Gastroesophageal sphincter (tissue), 4 donors: ENCODE measurements at regions not wholly inside any gene's neighbourhood (a gene's known extent, or its start where the extent isn't known, plus 50 kb on each side); places are given as distances from the start of the nearest gene placed in this dataset.
"Not testable (repeated sequence)": the region's sequence is repeated elsewhere in the genome, so short reads cannot be mapped to it uniquely, and the experiment has no call there.

Experiments used
- ATAC-seq: fragments of 150-250 bp; one replicate; pipeline ENCODE4 v1.9.1; 2016; ENCODE audit warnings: mild to moderate bottlenecking, moderate library complexity
- H3K27ac ChIP-seq, 4 donors: fragments of 200-600 bp; sonication (generic) in 3 of 4; 1 replicate in 3 of 4; 2 replicates in 1 of 4; pipeline ENCODE4 v1.5.1; 2016 to 2019
- H3K27me3 ChIP-seq: fragments of 200-600 bp; sonication (generic); one replicate; pipeline ENCODE4 v1.5.1; 2019
- H3K36me3 ChIP-seq, 2 donors: fragments of 200-600 bp; sonication (generic); one replicate each; pipeline ENCODE4 v1.5.1; 2019; ENCODE audit warnings: control low read depth in 1 of 2
- H3K4me1 ChIP-seq, 3 donors: fragments of 200-600 bp; sonication (generic); 1 replicate in 2 of 3; 2 replicates in 1 of 3; pipeline ENCODE4 v1.5.1; 2016 to 2019; ENCODE audit warnings: control low read depth in 2 of 3
- H3K4me3 ChIP-seq, 2 donors: fragments of 200-600 bp; sonication (generic); one replicate each; pipeline ENCODE4 v1.5.1; 2019; ENCODE audit warnings: mild to moderate bottlenecking in 1 of 2, moderate library complexity in 1 of 2
- H3K9me3 ChIP-seq, 3 donors: fragments of 200-600 bp; sonication (generic); one replicate each; pipeline ENCODE4 v1.5.1; 2017 to 2019; ENCODE audit warnings: control low read depth in 2 of 3
- EP300 ChIP-seq: sonication (generic); formaldehyde crosslinking; IDR thresholded peaks from one replicate; pipeline ENCODE4 v1.6.1; 2017; ENCODE audit warnings: antibody characterized with exemption, mild to moderate bottlenecking
- POLR2A ChIP-seq, 2 donors: fragments of 450-650 bp; IDR thresholded peaks; one replicate each; pipeline ENCODE4 v1.6.1; 2017; ENCODE audit warnings: antibody characterized with exemption in 2 of 2, mild to moderate bottlenecking in 2 of 2, moderate library complexity in 1 of 2
- POLR2AphosphoS5 ChIP-seq: sonication (generic); formaldehyde crosslinking; IDR thresholded peaks from one replicate; pipeline ENCODE4 v1.6.1; 2017; ENCODE audit warnings: antibody characterized with exemption
- WGBS, 2 donors: methylation state at CpG; one replicate each; pipeline ENCODE4 v1.1.5; 2018; ENCODE audit warnings: low coverage in 1 of 2; 5-methylcytosine and 5-hydroxymethylcytosine counted together
- TF ChIP-seq, protein P1 (sequence below), 4 experiments: fragments of 200-600 bp in 2 of 4; fragments of 450-650 bp in 2 of 4; sonication (generic) in 1 of 4; IDR thresholded peaks; one replicate each; pipeline ENCODE4 v1.5.1; 2017 to 2019; ENCODE audit warnings: antibody characterized with exemption in 4 of 4, mild to moderate bottlenecking in 2 of 4, moderate library complexity in 2 of 4

DNA sequence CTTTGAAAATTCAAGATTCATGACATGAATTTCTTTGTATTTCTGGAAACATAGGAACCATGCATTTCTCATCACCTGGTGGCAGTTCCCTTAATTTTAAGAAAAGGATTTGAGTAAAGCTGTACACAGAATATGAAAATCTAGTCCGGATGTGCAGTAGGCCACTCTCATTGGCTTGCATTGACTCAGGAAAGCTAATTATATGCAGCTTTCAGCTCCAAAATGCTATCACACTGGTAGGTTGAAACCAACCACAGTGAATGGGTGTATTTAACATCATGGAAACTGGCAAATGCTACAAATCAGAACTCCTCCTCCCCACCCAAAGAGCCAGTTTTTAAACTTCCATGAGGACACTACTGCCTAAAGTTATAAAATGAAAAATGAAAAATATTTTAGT lies 161.6 kb upstream of the FBXL17 start:
- TF ChIP-seq EP300 (no peak), POLR2A (IDR thresholded peaks at IDR 0.05) (no peak)
- H3K27ac ChIP-seq = no peak overlapping the region
- H3K36me3 ChIP-seq = no peaks in the 10 kb centered on the region
- H3K4me3 ChIP-seq = no peak overlapping the region
- H3K9me3 ChIP-seq = no peaks in the 10 kb centered on the region
- ATAC-seq = no peak
- H3K27me3 ChIP-seq = no peaks in the 10 kb centered on the region
- no peaks in the 10 kb centered on the region for H3K4me1 ChIP-seq
- WGBS, 2 donors = 56 to 67% methylated on average over 1 of the region's 1 CpG

DNA sequence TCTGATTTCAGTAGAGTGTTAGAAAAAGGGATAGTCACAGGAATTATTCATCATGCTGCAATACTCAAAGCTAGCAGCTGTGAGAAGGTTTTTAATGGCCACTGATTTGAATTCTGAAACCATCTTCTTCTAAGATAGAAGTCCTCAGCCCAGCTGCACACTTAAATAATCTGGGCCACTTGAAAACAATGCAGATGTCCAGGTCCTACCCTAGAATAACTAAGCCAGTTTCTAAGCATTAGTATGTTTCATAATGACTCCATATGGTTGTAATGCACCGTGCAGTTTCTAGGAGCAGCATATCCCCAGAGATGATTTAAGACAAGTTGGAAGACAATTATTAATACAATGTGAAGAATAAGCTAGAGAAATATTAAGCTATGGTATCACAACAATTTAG lies 159.9 kb upstream of the FBXL17 start:
- Histone ChIP-seq H3K27ac (no peak overlapping the region), H3K27me3 (no peaks in the 10 kb centered on the region), H3K36me3 (no peaks in the 10 kb centered on the region), H3K4me3 (no peak overlapping the region), H3K4me1 (no peaks in the 10 kb centered on the region), H3K9me3 (no peaks in the 10 kb centered on the region)
- 50 to 100% methylated on average over 1 of the region's 1 CpG for WGBS, 2 donors
- TF ChIP-seq, protein P1, sequence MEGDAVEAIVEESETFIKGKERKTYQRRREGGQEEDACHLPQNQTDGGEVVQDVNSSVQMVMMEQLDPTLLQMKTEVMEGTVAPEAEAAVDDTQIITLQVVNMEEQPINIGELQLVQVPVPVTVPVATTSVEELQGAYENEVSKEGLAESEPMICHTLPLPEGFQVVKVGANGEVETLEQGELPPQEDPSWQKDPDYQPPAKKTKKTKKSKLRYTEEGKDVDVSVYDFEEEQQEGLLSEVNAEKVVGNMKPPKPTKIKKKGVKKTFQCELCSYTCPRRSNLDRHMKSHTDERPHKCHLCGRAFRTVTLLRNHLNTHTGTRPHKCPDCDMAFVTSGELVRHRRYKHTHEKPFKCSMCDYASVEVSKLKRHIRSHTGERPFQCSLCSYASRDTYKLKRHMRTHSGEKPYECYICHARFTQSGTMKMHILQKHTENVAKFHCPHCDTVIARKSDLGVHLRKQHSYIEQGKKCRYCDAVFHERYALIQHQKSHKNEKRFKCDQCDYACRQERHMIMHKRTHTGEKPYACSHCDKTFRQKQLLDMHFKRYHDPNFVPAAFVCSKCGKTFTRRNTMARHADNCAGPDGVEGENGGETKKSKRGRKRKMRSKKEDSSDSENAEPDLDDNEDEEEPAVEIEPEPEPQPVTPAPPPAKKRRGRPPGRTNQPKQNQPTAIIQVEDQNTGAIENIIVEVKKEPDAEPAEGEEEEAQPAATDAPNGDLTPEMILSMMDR (IDR thresholded peaks at IDR 0.05) = no peak
- TF ChIP-seq POLR2AphosphoS5 = no peak
- no peak for TF ChIP-seq POLR2A (IDR thresholded peaks at IDR 0.05)
- TF ChIP-seq EP300 = no peak
- no peak for ATAC-seq

DNA sequence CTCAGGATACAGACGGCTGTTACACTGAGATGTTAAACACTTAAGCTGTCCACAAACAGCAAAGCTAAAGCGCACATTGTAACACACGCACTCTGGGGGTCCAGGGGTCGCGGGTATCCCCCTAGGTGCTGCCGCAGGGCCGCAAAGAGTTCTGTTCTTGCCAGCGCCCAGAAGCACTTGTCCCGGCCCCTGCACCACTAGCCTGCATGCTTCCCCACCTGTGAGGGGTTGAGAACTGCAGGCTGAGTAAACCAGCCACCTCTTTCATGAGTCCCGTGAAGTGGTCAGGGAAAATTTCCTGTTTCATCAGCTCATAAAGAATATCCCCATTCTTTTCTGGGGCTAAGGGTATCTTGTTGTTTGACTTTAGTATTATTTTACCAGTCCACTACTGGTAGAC lies 154.4 kb upstream of the FBXL17 start:
- H3K9me3 ChIP-seq = no peaks in the 10 kb centered on the region
- WGBS, 2 donors = 90% methylated on average over 9 of the region's 10 CpGs; no CpG with 5 or more reads in 1 of the 2 donors
- H3K4me3 ChIP-seq = no peak overlapping the region
- TF ChIP-seq, protein P1 (IDR thresholded peaks at IDR 0.05) = no peak
- TF ChIP-seq EP300 (no peak), POLR2A (IDR thresholded peaks at IDR 0.05) (no peak), POLR2AphosphoS5 (no peak)
- H3K36me3 ChIP-seq = no peaks in the 10 kb centered on the region
- H3K27me3 ChIP-seq = no peaks in the 10 kb centered on the region
- no peak for ATAC-seq
- H3K27ac ChIP-seq = no peak overlapping the region
- no peaks in the 10 kb centered on the region for H3K4me1 ChIP-seq

DNA sequence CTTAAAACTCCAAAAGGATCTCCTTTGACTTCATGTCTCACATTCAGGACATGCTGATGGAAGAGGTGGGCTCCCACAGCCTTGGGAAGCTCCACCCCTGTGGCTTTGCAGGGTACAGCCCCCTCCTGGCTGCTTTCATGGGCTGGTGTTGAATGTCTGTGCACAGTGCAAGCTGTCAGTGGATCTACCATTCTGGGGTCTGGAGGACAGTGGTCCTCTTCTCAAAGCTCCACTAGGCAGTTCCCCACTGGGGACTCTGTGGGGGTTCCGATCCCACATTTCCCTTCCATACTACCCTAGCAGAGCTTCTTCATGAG lies 150.2 kb upstream of the FBXL17 start:
- ATAC-seq, H3K36me3 ChIP-seq, H3K9me3 ChIP-seq, H3K4me3 ChIP-seq, H3K4me1 ChIP-seq, H3K27ac ChIP-seq, H3K27me3 ChIP-seq: not testable (repeated sequence)
- WGBS, 2 donors = 100% methylated on average over 1 of the region's 1 CpG

DNA sequence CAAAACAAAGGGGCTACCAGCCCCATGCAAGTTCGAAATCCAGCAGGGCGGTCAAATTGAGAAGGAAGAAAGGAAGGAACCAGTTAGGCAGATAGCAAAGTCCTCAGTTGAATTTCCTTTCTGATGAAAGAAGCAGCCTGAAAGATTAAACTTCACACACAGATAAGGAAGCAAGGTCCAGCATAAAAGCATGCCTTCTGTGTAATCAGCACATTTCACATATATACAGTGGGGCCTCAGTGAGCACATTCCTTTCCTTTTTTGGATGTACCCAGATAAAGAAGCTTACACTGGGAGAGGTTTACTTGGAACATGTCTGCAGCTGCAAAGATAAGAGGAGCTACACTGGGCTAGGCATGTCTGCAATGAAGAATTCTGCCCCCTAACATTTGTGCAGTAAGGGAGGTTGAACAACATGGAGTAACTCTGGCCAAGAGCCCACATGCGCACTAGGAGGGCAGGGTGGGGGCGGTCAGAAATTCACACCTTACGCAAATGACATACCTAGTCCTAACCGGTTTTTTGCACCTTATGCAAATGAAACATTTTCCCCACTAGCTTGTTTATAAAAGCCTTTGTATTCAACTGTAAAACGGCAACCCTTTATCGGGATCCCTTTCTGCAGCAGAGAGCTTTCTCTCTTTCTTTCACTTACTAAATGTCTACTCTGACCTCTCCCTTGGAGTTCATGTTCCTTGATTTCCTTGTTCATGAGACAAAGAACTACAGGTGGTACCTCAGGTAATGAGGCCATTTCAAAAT lies 149.7 kb upstream of the FBXL17 start:
- no peaks in the 10 kb centered on the region for H3K27me3 ChIP-seq
- no peaks in the 10 kb centered on the region for H3K36me3 ChIP-seq
- no peak overlapping the region for H3K27ac ChIP-seq
- H3K4me1 ChIP-seq = no peaks in the 10 kb centered on the region
- H3K4me3 ChIP-seq = no peak overlapping the region
- no peaks in the 10 kb centered on the region for H3K9me3 ChIP-seq
- ATAC-seq = no peak
- 65 to 66% methylated on average over 7 to 8 of the region's 8 CpGs for WGBS, 2 donors
- TF ChIP-seq, protein P1 (IDR thresholded peaks at IDR 0.05) = no peak
- TF ChIP-seq EP300 (no peak), POLR2AphosphoS5 (no peak), POLR2A (IDR thresholded peaks at IDR 0.05) (no peak)

DNA sequence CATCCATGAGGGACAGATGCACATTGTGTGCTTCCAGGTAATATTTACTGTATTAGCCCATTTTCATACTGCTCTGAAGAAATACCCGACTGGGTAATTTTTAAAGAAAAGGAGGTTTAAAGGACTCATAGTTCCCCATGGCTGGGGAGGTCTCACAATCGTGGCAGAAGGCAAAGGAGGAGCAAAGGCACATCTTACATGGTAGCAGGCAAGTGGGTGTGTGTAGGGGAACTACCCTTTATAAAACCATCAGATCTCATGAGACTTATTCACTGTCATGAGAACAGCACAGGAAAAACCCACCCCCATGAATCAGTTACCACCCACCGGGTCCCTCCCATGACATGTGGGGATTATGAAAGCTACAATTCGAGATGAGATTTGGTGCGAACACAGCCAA lies 148.8 kb upstream of the FBXL17 start:
- H3K4me3 ChIP-seq = no peak overlapping the region
- no peak for ATAC-seq
- 89 to 100% methylated on average over 4 to 5 of the region's 5 CpGs for WGBS, 2 donors
- no peaks in the 10 kb centered on the region for H3K9me3 ChIP-seq
- no peaks in the 10 kb centered on the region for H3K4me1 ChIP-seq
- TF ChIP-seq EP300 (no peak), POLR2AphosphoS5 (no peak), POLR2A (IDR thresholded peaks at IDR 0.05) (no peak)
- TF ChIP-seq, protein P1 (IDR thresholded peaks at IDR 0.05) = no peak
- no peaks in the 10 kb centered on the region for H3K27me3 ChIP-seq
- H3K36me3 ChIP-seq = no peaks in the 10 kb centered on the region
- H3K27ac ChIP-seq = no peak overlapping the region
